GM06990 (cell line): ENCODE measurements at regions not wholly inside any gene's neighbourhood (a gene's known extent, or its start where the extent isn't known, plus 50 kb on each side); places are given as distances from the start of the nearest gene placed in this dataset.

Experiments used
- DNase-seq: peaks from one replicate; pipeline ENCODE4 v3.0.0-alpha.2; 2011; ENCODE audit not compliant: insufficient read length; ENCODE audit errors: extremely low read depth
- H3K27me3 ChIP-seq: replicated peaks from 2 replicates; pipeline ENCODE4 v1.6.0; 2011; ENCODE audit warnings: low read length; ENCODE audit not compliant: control insufficient read depth, insufficient read depth
- H3K36me3 ChIP-seq: 2 replicates; pipeline ENCODE4 v1.5.1; 2011; ENCODE audit warnings: low read length; ENCODE audit not compliant: control insufficient read depth, insufficient read depth
- H3K4me3 ChIP-seq: replicated peaks from 2 replicates; pipeline ENCODE4 v1.5.1; 2011; ENCODE audit warnings: low read depth, mild to moderate bottlenecking, control low read depth, low read length
- CTCF ChIP-seq: IDR thresholded peaks from 2 replicates; pipeline ENCODE4 v1.5.1; 2011; ENCODE audit warnings: low read length, control low read depth, mild to moderate bottlenecking, inconsistent platforms; ENCODE audit not compliant: insufficient read depth, poor library complexity, severe bottlenecking

GRCh38 chr6:33955566-33955965 is 151.8 kb upstream of the MLN start:
- peaks cover 2% of the 10 kb centered on the region; the same call in 1 of the 2 replicates for H3K27me3 ChIP-seq
- no peak for TF ChIP-seq CTCF
- no peak overlapping the region for H3K4me3 ChIP-seq
- H3K36me3 ChIP-seq, result no peaks in the 10 kb centered on the region
- no peak for DNase-seq

- no peak for DNase-seq
- Histone ChIP-seq H3K4me3 (no peak overlapping the region), H3K36me3 (no peaks in the 10 kb centered on the region), H3K27me3 (no peaks in the 10 kb centered on the region; the same call in none of the 2 replicates)
- no peak for TF ChIP-seq CTCF
These were observed 150.7 kb upstream of the MLN start for GRCh38 chr6:33954453-33954852.

GRCh38 chr6:33953171-33953570 is 149.4 kb upstream of the MLN start:
- Histone ChIP-seq H3K27me3 (no peaks in the 10 kb centered on the region; the same call in none of the 2 replicates), H3K4me3 (no peak overlapping the region), H3K36me3 (no peaks in the 10 kb centered on the region)
- TF ChIP-seq CTCF, result no peak
- DNase-seq, result no peak

- TF ChIP-seq CTCF, result no peak
- H3K27me3 ChIP-seq, result peaks cover under 1% of the 10 kb centered on the region
These were observed 148.2 kb upstream of the MLN start for GRCh38 chr6:33952016-33952415.

GRCh38 chr6:33950891-33951889 is 147.4 kb upstream of the MLN start:
- Histone ChIP-seq H3K4me3 (no peak overlapping the region), H3K27me3 (peaks cover 2% of the 10 kb centered on the region), H3K36me3 (no peaks in the 10 kb centered on the region)
- DNase-seq, result no peak
- TF ChIP-seq CTCF, result no peak

More at GRCh38 chr6:33952016-33952415, 148.2 kb upstream of the MLN start:
- DNase-seq, result no peak
- Histone ChIP-seq H3K4me3 (no peak overlapping the region), H3K36me3 (no peaks in the 10 kb centered on the region)
